Common myeloid progenitor, CD34-positive (primary cell): ENCODE measurements at regions not wholly inside any gene's neighbourhood (a gene's known extent, or its start where the extent isn't known, plus 50 kb on each side); places are given as distances from the start of the nearest gene placed in this dataset.
A peak's percentile ranks its signal among the peaks of the same experiment; 100 is the strongest.
"Not testable (repeated sequence)": the region's sequence is repeated elsewhere in the genome, so short reads cannot be mapped to it uniquely, and the experiment has no call there.

Experiments
- CTCF ChIA-PET: fragments of 350-600 bp; sonication (Branson Sonifier 250); formaldehyde crosslinking; loops from one replicate; lab custom pipeline; 2021; ENCODE audit warnings: antibody characterized with exemption; lab: Charles Lee
- POLR2A ChIA-PET: fragments of 350-600 bp; sonication (Branson Sonifier 250); formaldehyde crosslinking; loops from one replicate; lab custom pipeline; 2021; ENCODE audit warnings: antibody characterized with exemption; lab: Charles Lee
- DNase-seq, 3 donors: peaks; one replicate each; pipeline versions ENCODE4 v3.0.0 to v3.0.0-alpha.2; 2013
- H3K27ac ChIP-seq, 2 experiments: 1 replicate in 1 of 2; 2 replicates in 1 of 2; pipeline ENCODE4 v1.7.0; 2013; ENCODE audit warnings: inconsistent platforms in 2 of 2, low read length in 2 of 2, mild to moderate bottlenecking in 2 of 2, low read depth in 1 of 2, moderate library complexity in 1 of 2; ENCODE audit not compliant: severe bottlenecking in 2 of 2, insufficient read depth in 1 of 2, poor library complexity in 1 of 2
- H3K27me3 ChIP-seq, 5 experiments: replicated peaks in 2 of 5; 1 replicate in 3 of 5; 2 replicates in 2 of 5; pipeline versions ENCODE4 v1.6.1 to v1.7.0; 2013; ENCODE audit warnings: low read length in 4 of 5, mild to moderate bottlenecking in 2 of 5, moderate library complexity in 2 of 5, inconsistent platforms in 1 of 5; ENCODE audit not compliant: insufficient read depth in 5 of 5, control insufficient read depth in 4 of 5
- H3K36me3 ChIP-seq, 4 experiments: 1 replicate in 2 of 4; 2 replicates in 2 of 4; pipeline versions ENCODE4 v1.6.1 to v1.7.0; 2013; ENCODE audit warnings: low read length in 3 of 4, control low read depth in 1 of 4, mild to moderate bottlenecking in 1 of 4; ENCODE audit not compliant: control insufficient read depth in 4 of 4, insufficient read depth in 4 of 4
- H3K4me1 ChIP-seq, 4 experiments: 1 replicate in 3 of 4; 2 replicates in 1 of 4; pipeline versions ENCODE4 v1.6.1 to v1.7.1; 2013; ENCODE audit warnings: low read length in 3 of 4, mild to moderate bottlenecking in 3 of 4, control low read depth in 1 of 4, inconsistent platforms in 1 of 4, moderate library complexity in 1 of 4; ENCODE audit not compliant: control insufficient read depth in 4 of 4, insufficient read depth in 4 of 4; ENCODE audit errors: control extremely low read depth in 1 of 4
- H3K4me3 ChIP-seq, 7 experiments: 1 replicate in 4 of 7; 2 replicates in 3 of 7; pipeline versions ENCODE4 v1.5.1 to v1.7.0; 2013; ENCODE audit warnings: mild to moderate bottlenecking in 7 of 7, low read length in 6 of 7, moderate library complexity in 6 of 7, inconsistent platforms in 2 of 7, low read depth in 2 of 7, control low read depth in 1 of 7; ENCODE audit not compliant: insufficient read depth in 4 of 7, control insufficient read depth in 1 of 7; ENCODE audit errors: extremely low read depth in 1 of 7
- H3K9me3 ChIP-seq, 5 experiments: 1 replicate in 4 of 5; 2 replicates in 1 of 5; pipeline versions ENCODE4 v1.6.1 to v1.7.1; 2013; ENCODE audit warnings: low read length in 4 of 5, mild to moderate bottlenecking in 2 of 5, inconsistent platforms in 1 of 5, low read depth in 1 of 5, moderate library complexity in 1 of 5; ENCODE audit not compliant: control insufficient read depth in 4 of 5, insufficient read depth in 2 of 5; ENCODE audit errors: control extremely low read depth in 1 of 5
- WGBS: methylation state at CpG from one replicate; pipeline ENCODE4 v1.1.5; 2013; ENCODE audit not compliant: insufficient coverage; 5-methylcytosine and 5-hydroxymethylcytosine counted together

DNA sequence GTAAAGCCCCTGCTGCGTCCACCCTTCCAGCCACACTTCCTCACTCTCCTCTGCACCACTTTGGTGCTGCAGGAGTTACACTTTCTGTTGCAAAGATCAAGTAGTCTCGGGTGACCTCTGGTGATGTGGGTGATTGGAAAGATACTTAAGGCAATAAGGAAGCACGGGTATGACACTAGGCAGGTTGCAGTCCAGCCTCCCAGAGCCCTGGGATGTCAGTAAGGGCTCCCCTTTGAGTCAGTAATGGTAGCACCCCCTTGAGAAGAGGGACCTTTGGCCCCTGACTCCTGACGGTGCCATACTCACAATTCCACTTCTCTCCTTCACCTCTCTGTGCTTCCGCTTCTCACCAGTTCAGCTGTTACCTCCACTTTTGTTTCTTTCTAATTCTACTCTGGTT lies 84.1 kb upstream of the KIF2A start:
- DNase-seq, CTCF ChIA-PET, H3K36me3 ChIP-seq, H3K9me3 ChIP-seq, POLR2A ChIA-PET, H3K27me3 ChIP-seq, H3K27ac ChIP-seq, H3K4me3 ChIP-seq: not testable (repeated sequence)
- 74% methylated on average over 2 of the region's 5 CpGs for WGBS
- H3K4me1 ChIP-seq: peaks cover 0 to 19% (median 7%) of the 10 kb centered on the region in 4 experiments

DNA sequence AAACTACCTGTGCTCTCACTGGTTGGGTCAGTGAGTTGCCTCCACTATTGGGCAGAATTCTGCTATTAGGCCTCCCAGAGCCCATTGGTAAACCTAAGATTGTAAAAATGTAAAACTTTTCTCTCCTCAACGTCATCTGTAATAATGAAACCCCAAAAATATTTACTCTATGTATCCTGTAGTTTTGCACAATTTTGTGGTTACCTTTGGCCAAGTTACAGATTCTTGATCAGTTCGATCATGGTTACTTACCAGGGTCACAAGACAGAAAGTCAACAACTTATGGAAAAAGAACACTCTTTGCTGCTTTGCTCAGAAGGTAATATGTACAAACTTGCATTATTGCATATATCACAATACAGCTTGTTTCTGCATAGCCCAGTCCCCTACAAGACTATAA lies 83.7 kb upstream of the KIF2A start:
- H3K4me1 ChIP-seq: peaks cover 0 to 19% (median 7%) of the 10 kb centered on the region in 4 experiments
- POLR2A ChIA-PET, H3K27me3 ChIP-seq, H3K9me3 ChIP-seq, H3K27ac ChIP-seq, H3K36me3 ChIP-seq, DNase-seq, H3K4me3 ChIP-seq: not testable (repeated sequence)
- no CpG with 5 or more reads among the region's 2 CpGs for WGBS
- CTCF ChIA-PET: interaction anchor here (0.6 kb wide), 1 partner anchor 130 kb away, joined by 3 read pairs; no protein-coding TSS in a partner anchor

DNA sequence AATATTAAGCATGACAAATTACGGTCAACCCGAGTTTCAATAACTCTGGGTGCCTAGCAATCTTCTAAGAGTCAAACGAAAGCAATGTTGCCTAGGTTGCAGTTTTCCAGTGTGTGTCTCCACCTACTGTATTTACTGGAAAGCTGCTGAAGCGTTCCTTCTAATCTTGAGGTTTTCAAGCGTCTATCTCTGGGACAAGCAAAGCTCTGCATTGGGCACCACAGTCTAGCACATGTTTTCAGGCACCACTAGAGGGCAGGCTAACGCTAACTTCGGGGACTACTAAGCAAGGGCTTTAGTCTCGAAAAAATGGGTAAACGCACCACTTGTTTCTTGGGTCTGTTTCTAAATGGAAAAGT lies 82.7 kb upstream of the KIF2A start:
- H3K4me3 ChIP-seq: peak overlapping the region in 4 of 7 experiments; percentile 6 to 52 (median 37)

DNA sequence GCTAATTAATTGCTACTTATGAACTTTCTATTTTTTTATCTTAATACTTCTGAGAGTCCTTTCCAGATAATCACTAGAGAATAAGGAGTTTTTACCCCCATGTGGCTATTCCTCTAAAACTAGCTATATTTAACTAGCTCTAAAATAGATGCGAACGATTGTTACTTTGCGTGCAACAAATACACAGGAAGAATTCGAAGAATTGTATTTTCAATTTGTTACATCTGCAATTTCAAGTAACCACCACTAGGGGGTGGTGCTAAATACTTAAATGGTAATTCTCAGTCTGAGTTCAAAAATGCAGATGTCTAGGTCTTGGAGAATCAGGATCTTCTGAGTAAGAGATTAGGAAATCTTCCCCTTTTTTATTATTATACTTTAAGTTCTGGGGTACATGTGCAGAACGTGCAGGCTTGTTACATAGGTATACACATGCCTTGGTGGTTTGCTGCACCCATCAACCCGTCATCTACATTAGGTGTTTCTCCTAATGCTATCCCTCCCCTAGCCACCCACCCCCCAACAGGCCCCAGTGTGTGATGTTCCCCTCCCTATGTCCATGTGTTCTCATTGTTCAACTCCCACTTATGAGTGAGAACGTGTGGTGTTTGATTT lies 80.9 kb upstream of the KIF2A start:
- peak in 2 of 3 donors; percentile 13 to 23 for DNase-seq
- H3K27ac ChIP-seq, H3K36me3 ChIP-seq, H3K27me3 ChIP-seq, POLR2A ChIA-PET, H3K9me3 ChIP-seq: not testable (repeated sequence)
- Histone ChIP-seq H3K4me3 (peak overlapping the region in 1 of 7 experiments; percentile 16), H3K4me1 (peaks cover 0 to 19% (median 7%) of the 10 kb centered on the region in 4 experiments)
- CTCF ChIA-PET: interaction anchor here (0.6 to 2.0 kb wide), 14 partner anchors 9 to 137 kb away, joined by 3 to 22 read pairs (median 4); no protein-coding TSS in a partner anchor
- WGBS: 100% methylated on average over 1 of the region's 7 CpGs

More for the DNA sequence above, 82.7 kb upstream of the KIF2A start:
- POLR2A ChIA-PET: interaction anchor here (0.6 kb wide), 1 partner anchor 104 kb away, joined by 4 read pairs; no protein-coding TSS in a partner anchor
- not testable (repeated sequence) for H3K36me3 ChIP-seq, H3K9me3 ChIP-seq, H3K27me3 ChIP-seq, DNase-seq
- H3K27ac ChIP-seq: peak overlapping the region in 1 of 2 experiments; percentile 14
- H3K4me1 ChIP-seq: peaks cover 0 to 19% (median 7%) of the 10 kb centered on the region in 4 experiments
- CTCF ChIA-PET: interaction anchor here (0.6 to 1.9 kb wide), 4 partner anchors 37 to 134 kb away, joined by 3 to 22 read pairs (median 4); no protein-coding TSS in a partner anchor
- 0% methylated on average over 3 of the region's 9 CpGs for WGBS

DNA sequence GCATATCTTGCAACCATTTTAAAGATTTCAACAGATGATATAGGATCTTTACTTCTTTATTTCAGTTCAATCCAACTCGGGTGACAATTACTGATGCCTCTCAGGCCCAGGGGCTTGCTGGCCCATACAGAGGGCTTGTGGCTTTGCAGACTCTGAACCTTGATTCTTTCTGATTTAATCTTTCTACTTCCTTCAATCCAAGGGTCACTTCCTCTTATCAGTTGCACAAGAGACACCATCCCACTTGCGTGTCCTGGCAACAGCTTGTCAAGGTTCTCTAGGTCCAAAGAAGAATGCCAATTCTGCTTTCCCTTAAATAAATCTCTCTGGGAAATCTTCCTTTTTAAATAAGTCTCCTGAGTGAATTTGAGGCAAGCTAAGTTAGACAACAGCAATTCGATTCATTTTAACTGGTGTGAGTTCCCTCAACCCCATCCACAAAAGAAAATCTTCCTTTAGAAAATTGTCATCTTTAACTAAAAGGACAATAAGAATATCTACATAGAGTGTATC lies 75.1 kb upstream of the KIF2A start:
- POLR2A ChIA-PET, H3K9me3 ChIP-seq, H3K4me3 ChIP-seq, H3K27ac ChIP-seq, H3K27me3 ChIP-seq, H3K36me3 ChIP-seq, DNase-seq, H3K4me1 ChIP-seq: not testable (repeated sequence)
- CTCF ChIA-PET: interaction anchor here (1.0 kb wide), 1 partner anchor 122 kb away, joined by 3 read pairs; no protein-coding TSS in a partner anchor
- WGBS: no CpG with 5 or more reads among the region's 3 CpGs

DNA sequence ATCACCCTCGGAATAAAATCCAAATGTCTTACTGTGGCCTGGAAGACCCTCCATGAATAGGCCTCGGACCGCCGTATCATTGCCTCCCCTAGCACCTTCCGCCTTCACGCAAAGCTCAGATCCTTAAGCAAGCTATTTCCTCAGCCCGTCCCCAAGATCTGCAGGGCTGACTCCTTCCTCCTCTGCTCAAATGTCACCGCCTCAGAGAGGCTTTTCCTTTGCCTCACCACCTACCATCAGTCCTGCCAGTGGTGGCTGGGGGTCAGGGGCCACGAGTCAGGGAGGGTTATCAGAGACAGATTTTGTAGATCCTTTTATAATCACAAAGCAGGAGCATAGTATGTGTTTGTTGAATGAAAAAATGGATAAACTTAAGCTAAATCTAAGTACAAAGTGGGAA lies 74.4 kb upstream of the KIF2A start:
- 93% methylated on average over 8 of the region's 9 CpGs for WGBS
- DNase-seq: no peak
- POLR2A ChIA-PET: no interaction called here
- H3K27ac ChIP-seq: no peak overlapping the region
- no peak overlapping the region for H3K4me3 ChIP-seq
- no peaks in the 10 kb centered on the region for H3K27me3 ChIP-seq
- H3K36me3 ChIP-seq: no peaks in the 10 kb centered on the region
- CTCF ChIA-PET: interaction anchor here (1.1 to 1.6 kb wide), 2 partner anchors 78 to 118 kb away, joined by 3 read pairs; no protein-coding TSS in a partner anchor
- H3K9me3 ChIP-seq: no peaks in the 10 kb centered on the region
- peaks cover 0 to 8% (median 5%) of the 10 kb centered on the region in 4 experiments for H3K4me1 ChIP-seq

DNA sequence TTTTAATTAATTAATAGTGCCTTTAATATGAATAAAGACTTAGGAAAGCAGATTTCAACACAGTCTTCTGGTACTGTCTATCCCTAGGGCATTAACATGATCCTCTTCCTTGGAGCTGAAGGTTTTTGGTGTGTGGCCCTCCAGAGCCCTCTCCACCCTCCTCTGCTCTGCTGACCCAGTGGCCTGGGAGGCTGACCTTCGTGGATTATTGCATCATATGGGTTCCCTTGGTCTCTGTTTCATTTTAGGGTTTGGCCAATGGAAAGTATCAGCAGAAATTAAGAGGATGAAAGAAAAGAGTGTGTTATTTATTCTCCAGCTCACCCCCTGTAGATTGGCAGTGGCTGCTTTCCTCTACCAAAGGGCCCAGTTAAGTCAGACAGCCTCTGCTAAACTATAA lies 73.8 kb upstream of the KIF2A start:
- H3K9me3 ChIP-seq, POLR2A ChIA-PET, H3K27ac ChIP-seq, H3K4me3 ChIP-seq, H3K36me3 ChIP-seq, H3K4me1 ChIP-seq, H3K27me3 ChIP-seq, DNase-seq: not testable (repeated sequence)
- CTCF ChIA-PET: interaction anchor here (1.1 to 1.6 kb wide), 2 partner anchors 77 to 117 kb away, joined by 3 read pairs; no protein-coding TSS in a partner anchor
- WGBS: no CpG with 5 or more reads among the region's 1 CpG
